Stimulated activated CD4-positive, alpha-beta T cell treated with anti-CD3 and anti-CD28 coated beads, Interleukin-2, amount 100 ng/mL, for 24 hours (primary cell): ENCODE measurements at regions not wholly inside any gene's neighbourhood (a gene's known extent, or its start where the extent isn't known, plus 50 kb on each side); places are given as distances from the start of the nearest gene placed in this dataset.
"Not testable (repeated sequence)": the region's sequence is repeated elsewhere in the genome, so short reads cannot be mapped to it uniquely, and the experiment has no call there.

ENCODE experiments used
- DNase-seq, 2 donors: peaks; one replicate each; pipeline ENCODE4 v3.0.0-alpha.2; 2020

DNA sequence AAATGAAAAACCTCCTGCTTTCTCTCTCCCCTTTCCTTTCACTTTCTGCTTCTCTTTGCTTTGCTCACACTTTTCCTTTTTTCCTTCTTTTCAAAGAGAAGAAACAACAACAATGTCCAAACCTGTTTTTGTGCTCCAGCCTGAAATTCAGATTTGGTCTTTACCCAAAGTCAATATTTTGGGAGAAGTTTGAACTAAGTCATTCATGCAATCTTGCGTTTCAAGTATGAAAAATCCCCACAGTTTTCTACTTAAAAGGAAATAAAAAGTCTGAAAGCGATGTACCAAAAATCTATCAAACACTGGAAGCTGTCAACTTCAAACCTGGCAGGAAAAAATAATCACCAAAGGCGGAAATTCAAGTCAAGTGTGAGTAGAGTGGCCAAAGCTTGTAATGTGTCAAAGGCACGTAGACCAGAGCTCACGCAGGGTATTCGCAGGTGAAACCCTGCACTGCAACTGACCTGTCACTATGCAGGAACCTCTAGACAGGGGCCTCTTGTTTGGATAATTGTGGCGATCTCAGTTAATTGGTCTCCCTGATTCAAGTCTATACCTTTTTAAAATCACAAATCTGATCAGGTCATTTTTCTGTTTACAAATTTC, 118.8 kb upstream of the GALNT15 start:
- no peak for DNase-seq

DNA sequence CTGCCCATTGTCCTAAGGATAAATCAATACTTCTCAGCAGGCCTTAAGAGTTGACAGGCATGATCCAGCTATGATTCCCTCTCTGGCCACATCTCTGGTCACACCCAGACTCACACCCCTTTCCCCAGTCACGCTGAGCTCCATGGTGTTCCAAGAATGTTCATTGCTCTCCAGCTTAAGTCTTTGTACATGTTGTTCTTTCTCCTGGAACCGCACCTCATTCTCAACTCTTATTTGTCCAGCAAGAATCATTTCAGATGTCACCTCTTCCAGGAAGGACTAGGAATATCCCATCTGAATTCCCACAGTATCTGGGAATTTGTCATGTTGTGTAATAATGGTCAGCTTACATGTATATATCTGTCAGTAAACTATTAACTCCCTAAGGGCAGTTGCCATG, 118.3 kb upstream of the GALNT15 start:
- DNase-seq, result no peak

DNA sequence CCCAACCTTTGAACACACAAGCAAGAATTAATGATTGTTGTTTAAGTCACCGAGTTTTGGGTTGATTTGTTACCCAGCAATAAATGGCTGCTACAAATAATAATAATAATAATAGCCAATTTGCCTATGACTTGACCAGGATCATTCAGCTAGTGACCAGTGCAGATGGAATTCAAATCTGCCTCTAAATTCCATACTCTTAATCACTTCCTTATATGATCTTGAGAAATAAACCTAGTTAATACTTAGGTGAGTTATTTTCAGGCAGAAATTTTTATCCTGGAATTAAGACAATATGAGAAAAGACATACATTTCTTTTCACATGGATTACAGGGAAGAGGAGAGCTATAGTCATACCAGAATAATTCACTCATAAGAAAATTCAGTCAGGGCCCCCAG, 116.0 kb upstream of the GALNT15 start:
- no peak for DNase-seq

DNA sequence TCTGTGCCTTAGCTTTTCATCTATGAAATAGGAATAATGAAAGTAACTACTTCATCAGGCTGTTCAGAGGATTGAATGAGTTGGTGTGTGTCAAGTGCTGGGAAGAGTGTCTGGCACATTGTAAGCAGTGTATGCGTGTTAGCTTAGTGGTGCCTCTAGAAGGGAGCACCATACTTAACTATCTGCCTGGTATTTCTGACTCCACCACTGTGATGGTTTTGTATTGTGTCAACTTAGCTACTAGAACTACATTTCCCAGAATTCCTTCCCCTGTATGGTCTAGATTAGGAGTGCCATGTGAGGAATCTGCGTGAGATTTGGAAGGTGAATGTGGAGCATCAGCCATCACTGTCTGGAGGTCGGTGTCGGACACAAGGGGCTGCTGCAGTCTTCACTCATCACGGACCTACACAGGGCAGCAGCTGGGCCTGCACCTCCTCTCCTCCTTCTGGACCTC, 115.4 kb upstream of the GALNT15 start:
- DNase-seq, result no peak

GRCh38 chr3:16059711-16060357, 114.6 kb upstream of the GALNT15 start:
- DNase-seq, result no peak

DNA sequence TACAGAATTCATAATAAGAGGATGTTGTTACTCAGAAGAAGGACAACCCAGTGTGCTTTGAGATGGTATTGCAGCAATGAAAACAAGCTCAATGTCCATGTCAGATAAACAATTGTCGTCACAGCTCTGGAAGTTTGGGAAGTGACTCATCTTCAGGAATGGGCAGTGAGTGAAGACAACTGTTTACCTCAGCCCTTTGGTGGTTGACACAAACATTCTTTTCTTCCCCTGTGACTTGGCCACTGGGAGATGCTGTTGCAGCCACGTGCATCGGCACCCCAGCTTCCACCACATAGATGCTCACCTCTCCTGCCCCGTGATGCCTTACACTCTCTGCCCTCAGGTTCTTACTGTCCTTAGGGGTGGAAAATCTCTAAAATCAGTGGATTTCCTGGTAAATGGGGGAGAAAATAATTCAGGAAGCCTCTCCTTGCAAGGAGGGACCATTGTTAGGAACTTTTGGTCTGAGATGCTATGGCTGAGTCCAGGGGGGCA, 114.1 kb upstream of the GALNT15 start:
- no peak for DNase-seq

- DNase-seq, result no peak
Measured at GRCh38 chr3:16060945-16061344, 113.5 kb upstream of the GALNT15 start.

DNA sequence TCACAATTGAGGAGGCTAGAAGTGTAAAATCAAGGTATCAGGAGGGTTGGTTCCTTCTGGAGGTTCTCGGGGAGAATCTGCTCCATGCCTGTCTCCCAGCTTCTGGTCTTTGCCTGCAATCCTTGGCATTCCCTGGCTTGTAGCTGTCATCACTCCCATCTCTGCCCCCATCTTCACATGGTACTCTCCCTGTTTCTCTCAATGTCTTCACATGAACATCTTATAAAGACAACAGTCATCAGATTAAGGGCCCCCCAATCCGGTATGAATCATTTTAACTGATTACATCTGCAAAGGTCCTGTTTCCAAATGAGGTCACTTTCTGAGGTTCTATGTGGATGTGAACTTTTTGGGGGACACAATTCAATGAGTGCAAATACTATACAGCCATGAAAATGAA, 113.0 kb upstream of the GALNT15 start:
- DNase-seq, result no peak

GRCh38 chr3:16063603-16064002, 110.9 kb upstream of the GALNT15 start:
- no peak for DNase-seq

DNA sequence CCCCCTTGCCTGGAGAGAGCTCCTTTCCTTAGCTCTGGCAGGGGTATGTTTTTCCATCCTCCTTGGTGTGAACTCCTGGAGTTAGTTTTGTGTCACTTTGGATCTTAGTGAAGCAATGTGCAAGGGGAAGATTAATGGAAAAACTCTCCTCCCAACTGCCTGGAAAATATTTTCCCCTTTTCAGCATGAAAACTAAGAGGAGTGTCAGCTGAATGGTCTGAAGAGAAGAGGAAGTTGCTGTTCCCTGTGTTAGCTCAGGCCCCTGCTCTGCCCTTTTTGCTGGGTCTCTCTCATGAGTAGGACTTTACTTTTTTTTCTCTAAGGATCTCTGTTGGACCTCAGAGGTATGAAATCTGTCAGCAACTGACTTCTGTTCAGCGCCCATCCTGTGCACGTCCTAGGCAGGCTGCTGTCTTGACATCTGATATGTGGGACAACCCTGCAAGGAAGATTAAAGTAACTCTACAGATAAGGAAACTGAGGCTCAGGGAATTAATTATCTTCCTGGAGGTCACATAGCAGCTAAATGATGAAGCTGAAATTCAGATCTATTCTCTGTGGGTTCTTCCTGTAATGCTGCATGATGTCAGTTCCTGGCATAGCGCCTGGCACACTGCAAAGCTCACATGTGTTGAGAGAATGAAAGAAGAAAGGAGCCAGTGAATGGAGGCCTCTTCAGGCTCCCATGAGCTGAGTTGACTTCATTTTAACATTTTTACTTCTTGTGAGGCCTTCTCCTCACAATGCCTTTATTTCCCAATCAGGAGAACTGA, 109.7 kb upstream of the GALNT15 start:
- no peak for DNase-seq

- no peak for DNase-seq
Measured at GRCh38 chr3:16066545-16066944, 107.9 kb upstream of the GALNT15 start.

- DNase-seq, result no peak
Measured at GRCh38 chr3:16066975-16067374, 107.5 kb upstream of the GALNT15 start.

DNA sequence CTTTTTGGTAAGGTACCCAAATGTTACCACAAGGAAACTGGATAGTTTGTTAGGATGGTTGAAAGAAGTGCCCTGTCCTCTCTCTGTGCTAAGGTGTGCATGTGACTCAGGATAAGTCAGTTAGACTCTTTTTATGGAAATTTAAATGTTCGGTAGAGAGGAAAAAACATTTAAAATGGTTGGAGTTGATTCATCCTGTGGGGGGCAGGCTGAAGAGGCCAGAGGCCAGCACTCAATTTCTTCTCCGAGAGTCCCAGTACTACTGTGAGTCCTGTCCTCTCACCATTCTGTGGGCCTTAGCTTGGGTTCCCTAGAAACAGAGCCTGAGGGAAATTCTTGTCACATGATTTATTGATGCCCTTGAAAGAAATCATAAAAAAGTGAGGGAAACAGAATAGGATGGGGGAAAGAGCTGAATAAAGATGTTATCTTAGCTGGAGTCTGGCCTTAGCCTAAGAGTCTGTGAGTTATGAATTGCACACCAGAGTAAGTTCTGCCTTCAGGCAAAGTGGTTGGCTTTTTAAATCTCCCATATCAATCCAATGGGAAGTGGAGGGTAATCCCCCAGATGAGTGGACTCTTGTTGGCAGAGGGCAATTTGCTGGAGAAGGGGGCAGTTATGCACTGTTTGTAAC, 106.5 kb upstream of the GALNT15 start:
- DNase-seq, result no peak

DNA sequence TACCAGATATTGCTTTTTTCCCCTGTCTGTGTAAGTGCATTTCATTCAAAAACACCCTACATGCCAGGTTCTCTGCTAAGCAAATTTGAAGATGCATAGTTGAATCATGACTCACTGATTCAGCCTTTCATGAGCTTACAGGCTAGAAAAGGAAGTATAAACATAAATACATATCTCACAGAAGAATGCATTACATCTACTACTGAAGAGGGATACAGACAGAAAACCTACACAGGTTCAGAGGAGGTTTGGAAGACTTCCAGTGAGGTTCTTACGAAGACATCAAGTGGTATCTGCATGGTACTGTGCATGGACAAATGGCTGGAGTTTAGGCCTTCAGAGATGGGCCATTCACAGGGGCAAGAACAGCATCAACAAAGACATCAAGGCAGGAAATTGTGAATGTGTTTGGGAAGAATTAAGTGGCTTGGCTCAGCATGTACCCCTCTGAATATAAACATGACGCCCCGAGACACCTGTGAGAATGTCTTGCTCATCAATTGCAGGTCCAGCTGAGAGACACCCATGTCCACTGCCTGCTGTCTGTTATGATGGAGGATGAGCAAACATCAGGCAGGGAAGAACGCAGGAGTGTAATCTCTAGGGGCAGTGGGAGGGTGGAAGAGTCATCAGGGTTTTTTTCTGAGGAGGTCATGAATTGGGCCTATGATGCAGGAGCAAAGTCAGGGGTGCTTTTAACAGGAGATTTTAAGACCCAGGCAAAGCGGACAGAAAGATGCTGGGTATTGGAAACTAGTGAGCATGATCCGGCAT, 105.1 kb upstream of the GALNT15 start:
- no peak for DNase-seq

DNA sequence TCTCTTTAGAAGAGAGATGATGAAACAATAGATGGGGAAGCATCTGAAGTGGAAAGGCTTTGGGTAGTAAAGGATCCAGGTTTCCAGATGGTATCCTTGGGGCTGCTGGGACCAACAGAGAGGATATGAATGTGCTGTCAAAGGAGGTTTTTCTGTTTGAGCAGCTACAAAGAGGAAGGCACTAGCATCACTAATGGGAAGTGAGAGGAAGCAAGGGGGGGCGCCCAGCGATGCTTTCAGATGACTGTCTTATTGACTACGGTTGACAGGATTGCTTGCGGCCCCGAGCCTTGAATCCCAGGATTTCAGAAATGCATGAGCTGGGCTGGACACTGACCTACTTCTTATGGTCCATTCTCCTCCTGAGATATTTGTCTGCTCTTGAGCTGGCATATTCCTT, 103.8 kb upstream of the GALNT15 start:
- DNase-seq, result no peak

DNA sequence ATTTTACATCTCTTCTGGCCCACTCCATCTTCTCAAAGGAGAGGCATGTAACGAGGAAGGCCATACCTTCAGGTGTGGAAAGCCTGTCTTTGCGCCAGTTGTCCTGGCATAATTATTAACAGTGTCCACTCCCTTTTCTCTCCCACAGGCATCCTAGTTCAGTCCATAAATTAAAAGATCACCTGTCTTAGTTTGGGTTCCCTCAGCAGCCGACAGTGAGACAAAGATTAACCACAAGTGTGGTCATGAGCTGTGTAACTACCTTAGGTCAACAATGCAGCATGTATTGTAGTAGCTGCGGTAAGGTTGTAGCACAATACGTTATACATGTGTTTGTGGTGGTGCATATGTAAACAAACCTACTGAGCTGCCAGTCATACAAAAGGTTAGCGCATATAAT, 103.3 kb upstream of the GALNT15 start:
- DNase-seq, result no peak

DNA sequence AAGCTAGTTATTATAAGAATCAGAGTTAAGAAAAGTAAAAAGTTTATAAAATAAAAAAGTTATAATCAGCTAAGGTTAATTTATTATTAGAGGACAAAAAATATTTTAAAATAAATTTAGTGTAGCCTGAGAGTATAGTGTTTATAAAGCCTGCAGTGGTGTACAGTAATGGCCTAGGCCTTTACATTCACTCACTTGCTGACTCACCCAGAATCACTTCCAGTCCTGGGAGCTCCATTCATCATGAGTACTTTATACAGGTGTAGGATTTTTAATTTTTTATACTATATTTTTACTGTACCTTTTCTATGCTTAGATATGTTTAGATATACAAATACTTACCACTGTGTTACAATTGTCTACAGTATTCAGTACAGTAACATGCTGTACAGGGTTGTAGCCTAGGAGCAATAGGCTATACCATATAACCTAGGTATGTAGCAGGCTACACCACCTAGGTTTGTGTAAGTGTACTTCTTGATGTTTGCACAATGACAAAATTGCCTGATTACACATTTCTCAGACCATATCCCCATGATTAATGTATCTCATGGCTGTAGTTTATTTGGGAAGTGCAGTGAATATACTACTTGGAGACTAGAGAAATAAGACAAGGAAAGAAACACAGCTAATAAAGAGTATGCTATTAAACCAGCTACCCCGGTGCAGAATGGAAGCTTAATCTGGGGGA, 101.9 kb upstream of the GALNT15 start:
- DNase-seq, result no peak

GRCh38 chr3:16073203-16073602, 101.3 kb upstream of the GALNT15 start:
- no peak for DNase-seq

DNA sequence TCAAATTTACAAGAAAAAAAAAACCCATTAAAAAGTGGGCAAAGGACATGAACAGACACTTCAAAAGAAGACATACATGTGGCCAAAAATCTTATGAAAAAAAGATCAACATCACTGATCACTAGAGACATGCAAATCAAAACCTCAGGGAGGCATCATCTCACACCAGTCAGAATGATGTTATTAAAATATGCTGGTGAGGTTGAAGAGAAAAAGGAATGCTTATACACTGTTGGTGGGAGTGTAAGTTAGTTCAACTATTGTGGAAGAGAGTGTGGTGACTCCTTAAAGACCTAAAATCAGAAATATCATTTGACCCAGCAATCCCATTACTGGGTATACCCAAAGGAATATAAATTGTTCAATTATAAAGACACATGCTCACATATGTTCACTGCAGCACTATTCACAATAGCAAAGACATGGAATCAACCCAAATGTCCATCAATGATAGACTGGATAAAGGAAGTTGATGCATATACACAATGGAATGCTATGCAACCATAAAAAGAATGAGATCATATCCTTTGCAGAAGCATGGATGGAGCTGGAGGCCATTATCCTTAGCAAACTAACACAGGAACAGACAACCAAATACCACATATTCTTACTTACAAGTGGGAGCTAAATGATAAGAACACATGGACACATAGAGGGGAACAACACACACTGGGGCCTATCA, 100.3 kb upstream of the GALNT15 start:
- DNase-seq, result not testable (repeated sequence)

- DNase-seq, result no peak
Measured at GRCh38 chr3:16075647-16076046, 98.8 kb upstream of the GALNT15 start.

- DNase-seq, result no peak
Measured at GRCh38 chr3:16076564-16076963, 97.9 kb upstream of the GALNT15 start.
